Endodermal cell (in vitro differentiated cells): ENCODE measurements at regions not wholly inside any gene's neighbourhood (a gene's known extent, or its start where the extent isn't known, plus 50 kb on each side); places are given as distances from the start of the nearest gene placed in this dataset.

ENCODE experiments used
- DNase-seq: peaks from one replicate; pipeline ENCODE4 v3.0.0-alpha.2; 2017
- H3K27ac ChIP-seq: 2 replicates; pipeline ENCODE4 v1.5.1; 2013; ENCODE audit warnings: mild to moderate bottlenecking, low read depth, low read length, moderate library complexity
- H3K27me3 ChIP-seq: 2 replicates; pipeline ENCODE4 v1.6.1; 2013; ENCODE audit warnings: mild to moderate bottlenecking, low read length, moderate library complexity; ENCODE audit not compliant: insufficient read depth, control insufficient read depth, poor library complexity, severe bottlenecking
- H3K36me3 ChIP-seq: 2 replicates; pipeline ENCODE4 v1.7.0; 2013; ENCODE audit warnings: mild to moderate bottlenecking, low read length, moderate library complexity; ENCODE audit not compliant: control insufficient read depth, insufficient read depth
- H3K4me1 ChIP-seq: one replicate; pipeline ENCODE4 v1.7.0; 2013; ENCODE audit warnings: low read length; ENCODE audit not compliant: control insufficient read depth, insufficient read depth
- H3K4me3 ChIP-seq: 2 replicates; pipeline ENCODE4 v1.5.1; 2013; ENCODE audit warnings: mild to moderate bottlenecking, low read length, moderate library complexity
- H3K9ac ChIP-seq: 2 replicates; pipeline ENCODE4 v1.6.1; 2013; ENCODE audit warnings: mild to moderate bottlenecking, low read length, moderate library complexity; ENCODE audit not compliant: poor library complexity, severe bottlenecking; ENCODE audit errors: extremely low read depth
- H3K9me3 ChIP-seq: 2 replicates; pipeline ENCODE4 v1.6.1; 2013; ENCODE audit warnings: mild to moderate bottlenecking, low read length, moderate library complexity; ENCODE audit not compliant: control insufficient read depth
- H3K27ac Mint-ChIP-seq: 2 replicates; pipeline ENCODE4 v1.8.0; 2020; ENCODE audit warnings: mixed read lengths
- H3K27me3 Mint-ChIP-seq: 2 replicates; pipeline ENCODE4 v1.8.0; 2021; ENCODE audit warnings: mild to moderate bottlenecking, mixed read lengths; ENCODE audit not compliant: insufficient read depth
- H3K36me3 Mint-ChIP-seq: 2 replicates; pipeline ENCODE4 v1.8.0; 2020; ENCODE audit warnings: low read depth, mixed read lengths
- H3K4me1 Mint-ChIP-seq: 2 replicates; pipeline ENCODE4 v1.8.0; 2020; ENCODE audit warnings: mixed read lengths
- H3K4me3 Mint-ChIP-seq: 2 replicates; pipeline ENCODE4 v1.8.0; 2020; ENCODE audit warnings: mild to moderate bottlenecking, moderate library complexity, mixed read lengths
- H3K9me3 Mint-ChIP-seq: 2 replicates; pipeline ENCODE4 v1.8.0; 2020; ENCODE audit warnings: mild to moderate bottlenecking, mixed read lengths
- CTCF ChIP-seq: fragments of 200-600 bp; sonication (generic); conservative IDR thresholded peaks from 2 replicates; pipeline ENCODE4 v1.5.0; 2021; ENCODE audit warnings: antibody characterized with exemption, mild to moderate bottlenecking
- WGBS, 2 experiments: methylation state at CpG; one replicate each; pipeline versions ENCODE4 v1.1.5 to v1.1.7; 2013; ENCODE audit warnings: missing lambda C conversion rate in 2 of 2, mixed read lengths in 1 of 2; ENCODE audit not compliant: insufficient coverage in 1 of 2, insufficient read length in 1 of 2; 5-methylcytosine and 5-hydroxymethylcytosine counted together

- WGBS, 2 experiments = 91 to 100% methylated on average over 1 to 2 of the region's 2 CpGs
- H3K4me1 Mint-ChIP-seq = peaks cover 20% of the 10 kb centered on the region
- Histone ChIP-seq H3K4me3 (no peak overlapping the region), H3K4me1 (peaks cover 12% of the 10 kb centered on the region), H3K27me3 (peaks cover 11% of the 10 kb centered on the region), H3K27ac (no peak overlapping the region), H3K9ac (no peak overlapping the region), H3K36me3 (no peaks in the 10 kb centered on the region), H3K9me3 (no peaks in the 10 kb centered on the region)
- no peaks in the 10 kb centered on the region for H3K27me3 Mint-ChIP-seq
- H3K4me3 Mint-ChIP-seq = no peak overlapping the region
- no peak overlapping the region for H3K27ac Mint-ChIP-seq
- no peak for DNase-seq
- no peaks in the 10 kb centered on the region for H3K36me3 Mint-ChIP-seq
- no peak for TF ChIP-seq CTCF
- H3K9me3 Mint-ChIP-seq = no peaks in the 10 kb centered on the region
Observed at GRCh38 chr1:182236651-182237077, 154.9 kb downstream of the GLUL start.

DNA sequence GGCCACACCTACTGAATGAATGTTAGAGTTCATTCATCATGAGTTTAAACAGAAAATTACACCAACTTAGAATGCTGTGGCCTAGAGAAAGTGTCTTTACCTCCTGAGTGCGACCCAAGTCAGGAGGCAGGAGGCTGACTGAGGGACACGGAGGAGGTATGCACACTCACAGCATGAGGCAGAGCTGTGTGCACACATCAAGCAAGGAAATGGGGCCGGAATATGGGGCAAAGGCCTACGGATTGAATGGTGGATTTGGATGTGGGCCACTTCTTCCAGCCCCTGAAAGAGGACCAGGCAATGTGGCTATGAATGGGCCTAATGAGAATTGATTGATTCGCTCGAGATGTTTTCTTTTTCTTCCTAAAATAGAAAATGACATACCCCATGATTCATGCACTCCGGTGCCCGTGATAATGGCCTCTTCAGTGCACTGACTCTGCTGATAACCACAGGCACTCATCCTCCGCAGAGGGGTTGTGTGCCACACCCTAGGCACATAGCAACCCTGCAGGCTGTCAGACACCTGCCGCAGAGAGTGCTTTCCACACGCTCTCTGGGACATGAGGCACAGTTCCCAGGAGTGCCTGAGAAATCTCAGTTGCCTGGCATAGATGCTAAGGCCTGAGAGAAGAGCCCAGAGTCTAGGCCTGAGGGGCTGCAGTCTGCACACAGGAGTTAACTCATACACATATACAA lies 155.5 kb downstream of the GLUL start:
- H3K27ac Mint-ChIP-seq = no peak overlapping the region
- H3K4me1 Mint-ChIP-seq = peaks cover 26% of the 10 kb centered on the region
- 87 to 89% methylated on average over 9 to 11 of the region's 11 CpGs for WGBS, 2 experiments
- Histone ChIP-seq H3K4me3 (no peak overlapping the region), H3K36me3 (no peaks in the 10 kb centered on the region), H3K27me3 (peaks cover 8% of the 10 kb centered on the region), H3K9ac (no peak overlapping the region), H3K9me3 (no peaks in the 10 kb centered on the region), H3K27ac (no peak overlapping the region), H3K4me1 (peaks cover 12% of the 10 kb centered on the region)
- no peaks in the 10 kb centered on the region for H3K27me3 Mint-ChIP-seq
- H3K9me3 Mint-ChIP-seq = no peaks in the 10 kb centered on the region
- H3K4me3 Mint-ChIP-seq = no peak overlapping the region
- TF ChIP-seq CTCF = no peak
- no peaks in the 10 kb centered on the region for H3K36me3 Mint-ChIP-seq
- no peak for DNase-seq

DNA sequence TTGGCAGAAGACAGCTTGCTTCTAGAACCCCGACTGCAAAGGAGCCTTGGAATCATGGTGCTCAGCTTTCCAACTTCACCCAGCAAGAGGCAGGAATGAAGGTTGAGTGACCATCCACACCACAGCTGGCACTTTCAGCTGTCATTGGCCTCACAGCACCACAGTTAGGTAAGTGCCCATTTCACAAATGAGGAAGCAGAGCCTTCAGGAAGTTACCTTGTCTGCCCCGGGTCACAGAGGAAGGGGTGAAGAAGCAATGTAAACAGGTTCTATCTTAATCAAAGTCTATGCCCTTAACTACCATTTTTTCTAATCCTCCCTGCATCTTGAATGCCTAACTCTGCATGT lies 156.0 kb downstream of the GLUL start:
- DNase-seq = no peak
- H3K4me1 ChIP-seq = peaks cover 12% of the 10 kb centered on the region
- no peak overlapping the region for H3K27ac ChIP-seq
- no peaks in the 10 kb centered on the region for H3K9me3 Mint-ChIP-seq
- WGBS, 2 experiments = 77% methylated on average over 2 of the region's 2 CpGs; no CpG with 5 or more reads in 1 of the 2 experiments
- H3K27me3 Mint-ChIP-seq = no peaks in the 10 kb centered on the region
- no peak overlapping the region for H3K9ac ChIP-seq
- H3K27ac Mint-ChIP-seq = no peak overlapping the region
- H3K9me3 ChIP-seq = no peaks in the 10 kb centered on the region
- H3K4me3 ChIP-seq = no peak overlapping the region
- no peak overlapping the region for H3K4me3 Mint-ChIP-seq
- peaks cover 26% of the 10 kb centered on the region for H3K4me1 Mint-ChIP-seq
- H3K27me3 ChIP-seq = peaks cover 2% of the 10 kb centered on the region
- H3K36me3 ChIP-seq = no peaks in the 10 kb centered on the region
- TF ChIP-seq CTCF = no peak
- no peaks in the 10 kb centered on the region for H3K36me3 Mint-ChIP-seq
